HepG2 (cell line): ENCODE measurements at regions not wholly inside any gene's neighbourhood (a gene's known extent, or its start where the extent isn't known, plus 50 kb on each side); places are given as distances from the start of the nearest gene placed in this dataset.

Experiments
- ATAC-seq: fragments of 200-7000 bp; cut with Tn5 transposase; 3 replicates; pipeline ENCODE4 v1.9.1; 2020; ENCODE audit warnings: mild to moderate bottlenecking, moderate library complexity
- BruUV-seq: library from RNA; stranded (reverse); fragments of 400-500 nt; replicated peaks from 2 replicates; lab custom pipeline; 2021; lab: Mats Ljungman, UMichigan
- CTCF ChIA-PET: fragments of 300-600 bp; formaldehyde crosslinking; extraction: SDS; loops from one replicate; lab custom pipeline; 2021; ENCODE audit warnings: low total read pairs, inconsistent platforms, low intra/inter-chr PET ratio; lab: Yijun Ruan, JAX
- POLR2A ChIA-PET: fragments of 350-600 bp; sonication (Branson Sonifier 250); formaldehyde crosslinking; loops from one replicate; lab custom pipeline; 2020; ENCODE audit warnings: antibody characterized with exemption, inconsistent platforms; lab: Yijun Ruan, JAX
- DNase-seq: peaks from one replicate; pipeline ENCODE4 v3.0.0-alpha.2; 2015; ENCODE audit warnings: low spot score
- FAIRE-seq: peaks from 3 replicates; lab custom pipeline; 2011; peaks lifted over from hg19 to GRCh38; lab: Jason Lieb, UNC
- H2AFZ ChIP-seq: one replicate; pipeline ENCODE4 v1.6.1; 2011; ENCODE audit warnings: low read length, inconsistent platforms
- H3K27ac ChIP-seq: fragments of 300-600 bp; 3 replicates; pipeline ENCODE4 v1.8.0; 2011; ENCODE audit warnings: mixed run types, mild to moderate bottlenecking, mixed read lengths, low read length, inconsistent platforms; ENCODE audit not compliant: insufficient read depth; ENCODE audit errors: extremely low read length
- H3K27me3 ChIP-seq, 2 experiments: fragments of 200-600 bp in 1 of 2; 2 replicates in 1 of 2; 3 replicates in 1 of 2; pipeline versions ENCODE4 v1.6.0 to v1.8.0; 2011; ENCODE audit warnings: low read length in 2 of 2, mild to moderate bottlenecking in 2 of 2, moderate library complexity in 2 of 2, inconsistent platforms in 1 of 2; ENCODE audit not compliant: insufficient read depth in 2 of 2, control insufficient read depth in 1 of 2
- H3K36me3 ChIP-seq, 2 experiments: fragments of 200-600 bp in 1 of 2; replicated peaks in 1 of 2; 2 replicates in 1 of 2; 3 replicates in 1 of 2; pipeline versions ENCODE4 v1.5.1 to v1.8.0; 2011; ENCODE audit warnings: low read length in 2 of 2, inconsistent platforms in 1 of 2; ENCODE audit not compliant: insufficient read depth in 2 of 2, control insufficient read depth in 1 of 2
- H3K4me1 ChIP-seq: 2 replicates; pipeline ENCODE4 v1.5.1; 2012; ENCODE audit warnings: low read length, inconsistent platforms; ENCODE audit not compliant: insufficient read depth
- H3K4me2 ChIP-seq: 2 replicates; pipeline ENCODE4 v1.6.0; 2011; ENCODE audit warnings: low read depth, low read length, inconsistent platforms
- H3K4me3 ChIP-seq, 3 experiments: fragments of 200-600 bp in 1 of 3; sonication (generic), shearing (Covaris generic) in 1 of 3; replicated peaks in 1 of 3; 2 replicates each; pipeline ENCODE4 v1.5.1; 2011 to 2016; ENCODE audit warnings: low read length in 3 of 3, inconsistent platforms in 2 of 3, low read depth in 2 of 3, mild to moderate bottlenecking in 2 of 3, control low read depth in 1 of 3, mixed read lengths in 1 of 3; ENCODE audit not compliant: insufficient read depth in 1 of 3
- H3K79me2 ChIP-seq: one replicate; pipeline ENCODE4 v1.6.1; 2011; ENCODE audit warnings: low read length, inconsistent platforms; ENCODE audit not compliant: insufficient read depth
- H3K9ac ChIP-seq: 2 replicates; pipeline ENCODE4 v1.6.0; 2011; ENCODE audit warnings: mild to moderate bottlenecking, low read depth, low read length, inconsistent platforms; ENCODE audit not compliant: insufficient read depth
- H3K9me3 ChIP-seq: 2 replicates; pipeline ENCODE4 v1.5.1; 2012; ENCODE audit warnings: mild to moderate bottlenecking, low read length
- H4K20me1 ChIP-seq: 2 replicates; pipeline ENCODE4 v1.6.0; 2011; ENCODE audit warnings: inconsistent platforms, mild to moderate bottlenecking, low read length, moderate library complexity; ENCODE audit not compliant: insufficient read depth
- ARNT ChIP-seq: fragments of 450-650 bp; IDR thresholded peaks from 2 replicates; pipeline ENCODE4 v1.6.1; 2017
- CCAR2 ChIP-seq: fragments of 200-400 bp; formaldehyde crosslinking; optimal IDR thresholded peaks from 2 replicates; pipeline ENCODE3; 2018; ENCODE audit warnings: low read depth, mild to moderate bottlenecking, low read length, moderate library complexity
- CEBPG ChIP-seq: IDR thresholded peaks from 2 replicates; pipeline ENCODE4 v1.6.1; 2016
- FOXK2 ChIP-seq: fragments of 450-650 bp; IDR thresholded peaks from 2 replicates; pipeline ENCODE4 v1.6.1; 2016
- LBX2 ChIP-seq: sonication (generic); formaldehyde crosslinking; IDR thresholded peaks from 2 replicates; pipeline ENCODE4 v1.5.0; 2020; ENCODE audit warnings: missing genetic modification reagents, mild to moderate bottlenecking, borderline replicate concordance
- MAFK ChIP-seq, 2 experiments: IDR thresholded peaks in 1 of 2; conservative IDR thresholded peaks in 1 of 2; 2 replicates each; pipeline ENCODE4 v1.6.1; 2011; ENCODE audit warnings: improper control_type of control experiment in 2 of 2, low read length in 2 of 2
- MLXIP ChIP-seq: sonication (generic); formaldehyde crosslinking; IDR thresholded peaks from 2 replicates; pipeline ENCODE4 v1.9.0; 2021; ENCODE audit warnings: missing genetic modification reagents, borderline replicate concordance
- PCBP2 ChIP-seq: fragments of 200-400 bp; formaldehyde crosslinking; optimal IDR thresholded peaks from 2 replicates; pipeline ENCODE3; 2018; ENCODE audit warnings: low read length, low read depth; ENCODE audit not compliant: poor library complexity, severe bottlenecking
- RELA ChIP-seq: sonication (generic); formaldehyde crosslinking; IDR thresholded peaks from 2 replicates; pipeline ENCODE4 v1.4.0; 2020; ENCODE audit warnings: missing genetic modification reagents
- SIX1 ChIP-seq: sonication (generic); formaldehyde crosslinking; IDR thresholded peaks from 2 replicates; pipeline ENCODE4 v1.4.0; 2020; ENCODE audit warnings: missing genetic modification reagents, borderline replicate concordance
- SPEN ChIP-seq: sonication (generic); formaldehyde crosslinking; IDR thresholded peaks from 2 replicates; pipeline ENCODE4 v1.5.1; 2020; ENCODE audit warnings: low read depth, mild to moderate bottlenecking, missing genetic modification reagents
- TEAD3 ChIP-seq: optimal IDR thresholded peaks from 2 replicates; pipeline ENCODE3; 2016; ENCODE audit warnings: borderline replicate concordance
- ZNF121 ChIP-seq: sonication (generic); formaldehyde crosslinking; IDR thresholded peaks from 2 replicates; pipeline ENCODE4 v1.5.0; 2020; ENCODE audit warnings: mild to moderate bottlenecking, missing genetic modification reagents
- ZNF354B ChIP-seq: sonication (generic); formaldehyde crosslinking; IDR thresholded peaks from 2 replicates; pipeline ENCODE4 v1.8.0; 2022; ENCODE audit warnings: mild to moderate bottlenecking, missing genetic modification reagents
- ZNF644 ChIP-seq: IDR thresholded peaks from 2 replicates; pipeline ENCODE4 v1.6.1; 2016; ENCODE audit warnings: low read depth
- ZNF800 ChIP-seq: sonication (generic); formaldehyde crosslinking; IDR thresholded peaks from 2 replicates; pipeline ENCODE4 v1.4.0; 2020; ENCODE audit warnings: missing genetic modification reagents
- in situ Hi-C: cut with HindIII; loops from 2 replicates; pipeline ENCODE4 v1.10.0; 2017; ENCODE audit warnings: low pct_unique_long_range_greater_than_20kb; ENCODE audit not compliant: extremely low pct_ligation_motif_present
- intact Hi-C: fragments of 100-400 bp; cut with micrococcal nuclease; formaldehyde crosslinking; loops from one replicate; pipeline ENCODE4 v1.10.0; 2022; ENCODE audit not compliant: unreplicated experiment
- TF ChIP-seq, protein P1 (sequence below): sonication (generic); formaldehyde crosslinking; IDR thresholded peaks from 2 replicates; pipeline ENCODE4 v1.4.0; 2020; ENCODE audit warnings: mild to moderate bottlenecking, missing genetic modification reagents
- TF ChIP-seq, protein P2 (sequence below): sonication (generic); formaldehyde crosslinking; IDR thresholded peaks from 2 replicates; pipeline ENCODE4 v1.5.1; 2020; ENCODE audit warnings: mild to moderate bottlenecking, missing genetic modification reagents, borderline replicate concordance

GRCh38 chr2:145818890-145819504, 1299.1 kb upstream of the ZEB2 start:
- Histone ChIP-seq H3K4me3 (no peak overlapping the region), H2AFZ (no peak overlapping the region), H3K9me3 (no peaks in the 10 kb centered on the region), H3K9ac (no peak overlapping the region), H3K36me3 (no peaks in the 10 kb centered on the region), H3K27me3 (no peaks in the 10 kb centered on the region), H3K4me2 (no peak overlapping the region), H4K20me1 (no peaks in the 10 kb centered on the region), H3K79me2 (no peaks in the 10 kb centered on the region), H3K27ac (no peak overlapping the region), H3K4me1 (peaks cover 38% of the 10 kb centered on the region)
- DNase-seq: no peak
- POLR2A ChIA-PET: no interaction called here
- in situ Hi-C loops (no loop called here), intact Hi-C loops (loop anchor here (1.0 kb wide), 1 partner anchor 46 kb away; no protein-coding TSS in a partner anchor)
- CTCF ChIA-PET: no interaction called here
- no peak for FAIRE-seq
- no peak for ATAC-seq
- no TSS peak for BruUV-seq
- TF ChIP-seq FOXK2 (0 out of 2 replicates have a peak, but pooled peaks have one; percentile 17), SIX1 (CRISPR knock-in tag) (no peak), ZNF800 (no peak), ZNF354B (CRISPR knock-in tag) (no peak), LBX2 (CRISPR knock-in tag) (no peak), MLXIP (CRISPR knock-in tag) (no peak), TEAD3 (CRISPR knock-in tag) (no peak), CCAR2 (no peak), MAFK (conservative IDR thresholded peaks at IDR 0.05 in 1 of 2, IDR thresholded peaks at IDR 0.05 in 1 of 2; ENCODE audit: low read length in 2 of 2) (no peak), ARNT (0 out of 2 replicates have a peak, but pooled peaks have one; percentile 51), SPEN (CRISPR knock-in tag) (no peak), RELA (no peak), CEBPG (CRISPR knock-in tag) (no peak), ZNF121 (CRISPR knock-in tag) (no peak), PCBP2 (peak; percentile 99), ZNF644 (CRISPR knock-in tag) (no peak)
- TF ChIP-seq, protein P1, sequence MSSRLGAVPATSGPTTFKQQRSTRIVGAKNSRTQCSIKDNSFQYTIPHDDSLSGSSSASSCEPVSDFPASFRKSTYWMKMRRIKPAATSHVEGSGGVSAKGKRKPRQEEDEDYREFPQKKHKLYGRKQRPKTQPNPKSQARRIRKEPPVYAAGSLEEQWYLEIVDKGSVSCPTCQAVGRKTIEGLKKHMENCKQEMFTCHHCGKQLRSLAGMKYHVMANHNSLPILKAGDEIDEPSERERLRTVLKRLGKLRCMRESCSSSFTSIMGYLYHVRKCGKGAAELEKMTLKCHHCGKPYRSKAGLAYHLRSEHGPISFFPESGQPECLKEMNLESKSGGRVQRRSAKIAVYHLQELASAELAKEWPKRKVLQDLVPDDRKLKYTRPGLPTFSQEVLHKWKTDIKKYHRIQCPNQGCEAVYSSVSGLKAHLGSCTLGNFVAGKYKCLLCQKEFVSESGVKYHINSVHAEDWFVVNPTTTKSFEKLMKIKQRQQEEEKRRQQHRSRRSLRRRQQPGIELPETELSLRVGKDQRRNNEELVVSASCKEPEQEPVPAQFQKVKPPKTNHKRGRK (CRISPR knock-in tag): 0 out of 2 replicates have a peak, but pooled peaks have one; percentile 69
- TF ChIP-seq, protein P2, sequence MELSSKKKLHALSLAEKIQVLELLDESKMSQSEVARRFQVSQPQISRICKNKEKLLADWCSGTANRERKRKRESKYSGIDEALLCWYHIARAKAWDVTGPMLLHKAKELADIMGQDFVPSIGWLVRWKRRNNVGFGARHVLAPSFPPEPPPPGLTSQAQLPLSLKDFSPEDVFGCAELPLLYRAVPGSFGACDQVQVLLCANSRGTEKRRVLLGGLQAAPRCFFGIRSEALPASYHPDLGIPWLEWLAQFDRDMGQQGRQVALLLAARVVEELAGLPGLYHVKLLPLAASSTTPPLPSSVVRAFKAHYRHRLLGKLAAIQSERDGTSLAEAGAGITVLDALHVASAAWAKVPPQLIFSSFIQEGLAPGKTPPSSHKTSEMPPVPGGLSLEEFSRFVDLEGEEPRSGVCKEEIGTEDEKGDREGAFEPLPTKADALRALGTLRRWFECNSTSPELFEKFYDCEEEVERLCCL (CRISPR knock-in tag): no peak
